ENCODE measurements at regions not wholly inside any gene's neighbourhood (a gene's known extent, or its start where the extent isn't known, plus 50 kb on each side); places are given as distances from the start of the nearest gene placed in this dataset.
"Not testable (repeated sequence)": the region's sequence is repeated elsewhere in the genome, so short reads cannot be mapped to it uniquely, and the experiment has no call there.

DNA sequence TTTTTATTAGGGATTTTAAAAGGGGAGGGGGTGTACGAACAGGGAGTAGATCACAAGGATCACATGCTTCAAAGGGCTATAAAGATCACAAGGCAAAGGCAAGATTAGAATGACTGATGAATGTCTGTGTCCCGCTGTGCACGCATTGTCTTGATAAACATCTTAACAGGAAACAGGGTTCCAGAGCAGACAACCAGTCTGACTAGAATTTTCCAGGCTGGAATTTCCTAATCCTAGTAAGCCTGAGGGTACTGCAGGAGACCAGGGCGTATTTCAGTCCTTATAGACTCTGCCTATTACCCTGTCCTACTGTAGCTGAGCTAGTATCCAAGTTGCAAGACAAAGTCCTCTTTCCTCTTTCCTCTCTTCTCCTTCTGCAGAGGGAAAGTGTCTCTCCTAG, 179.0 kb upstream of the MAGEB2 start:
- not testable (repeated sequence) for TF ChIP-seq POLR2A (IDR thresholded peaks at IDR 0.05; ENCODE audit: low read length); GATA1 (IDR thresholded peaks at IDR 0.05; ENCODE audit: low read depth, low read length)

All from erythroblast (primary cell).